Nucleus accumbens (tissue), 56 donors: ENCODE measurements at regions not wholly inside any gene's neighbourhood (a gene's known extent, or its start where the extent isn't known, plus 50 kb on each side); places are given as distances from the start of the nearest gene placed in this dataset.
A peak's percentile ranks its signal among the peaks of the same experiment; 100 is the strongest.

Experiments used
- DNase-seq, 56 donors: peaks; one replicate each; lab custom pipeline; 2025; lab: John Stamatoyannopoulos, UW

GRCh38 chr5:58043032-58043945, 416.6 kb downstream of the PLK2 start:
- no peak for DNase-seq

- DNase-seq: no peak
Observed at GRCh38 chr5:58041884-58042283, 418.0 kb downstream of the PLK2 start.

GRCh38 chr5:58040846-58041245, 419.0 kb downstream of the PLK2 start:
- DNase-seq: no peak

- no peak for DNase-seq
Observed at GRCh38 chr5:58040044-58040443, 419.8 kb downstream of the PLK2 start.

GRCh38 chr5:58037899-58038298, 422.0 kb downstream of the PLK2 start:
- no peak for DNase-seq

- DNase-seq: no peak
Observed at GRCh38 chr5:58025809-58026208, 434.1 kb downstream of the PLK2 start.

- DNase-seq: no peak
Observed at GRCh38 chr5:58024151-58024550, 435.7 kb downstream of the PLK2 start.

GRCh38 chr5:58022055-58022454, 437.8 kb downstream of the PLK2 start:
- DNase-seq: no peak

- no peak for DNase-seq
Observed at GRCh38 chr5:58021466-58021865, 438.4 kb downstream of the PLK2 start.

- DNase-seq: no peak
Observed at GRCh38 chr5:58019614-58020013, 440.3 kb downstream of the PLK2 start.

GRCh38 chr5:58018016-58018415, 441.9 kb downstream of the PLK2 start:
- no peak for DNase-seq

GRCh38 chr5:58016877-58017276, 443.0 kb downstream of the PLK2 start:
- no peak for DNase-seq

- DNase-seq: no peak
Observed at GRCh38 chr5:58016358-58016757, 443.5 kb downstream of the PLK2 start.

- no peak for DNase-seq
Observed at GRCh38 chr5:58015175-58015574, 444.7 kb downstream of the PLK2 start.

- DNase-seq: no peak
Observed at GRCh38 chr5:58013542-58014258, 446.2 kb downstream of the PLK2 start.

GRCh38 chr5:58012801-58013315, 447.0 kb downstream of the PLK2 start:
- DNase-seq: no peak

GRCh38 chr5:58012102-58012501, 447.8 kb downstream of the PLK2 start:
- no peak for DNase-seq

GRCh38 chr5:58011301-58011700, 448.6 kb downstream of the PLK2 start:
- DNase-seq: no peak

- no peak for DNase-seq
Observed at GRCh38 chr5:58009754-58010153, 450.1 kb downstream of the PLK2 start.

GRCh38 chr5:58002323-58002722, 457.6 kb downstream of the PLK2 start:
- no peak for DNase-seq

GRCh38 chr5:57993866-57994265, 466.0 kb downstream of the PLK2 start:
- no peak for DNase-seq

- peak in 5 of 56 donors; percentile 0 to 30 (median 4) for DNase-seq
Observed at GRCh38 chr5:57989378-57989777, 470.5 kb downstream of the PLK2 start.
